Esophagus squamous epithelium (tissue), 5 donors: ENCODE measurements at regions not wholly inside any gene's neighbourhood (a gene's known extent, or its start where the extent isn't known, plus 50 kb on each side); places are given as distances from the start of the nearest gene placed in this dataset.

Experiments
- DNase-seq: peaks from one replicate; lab custom pipeline; 2025; lab: John Stamatoyannopoulos, UW
- H3K27ac ChIP-seq, 4 donors: fragments of 200-600 bp; sonication (generic); one replicate each; pipeline ENCODE4 v1.5.1; 2016 to 2019; ENCODE audit warnings: mild to moderate bottlenecking in 1 of 4
- H3K27me3 ChIP-seq, 4 donors: fragments of 200-600 bp; sonication (generic); 1 replicate in 3 of 4; 2 replicates in 1 of 4; pipeline versions ENCODE4 v1.5.1 to v1.6.0; 2017 to 2021; ENCODE audit warnings: antibody characterized with exemption in 1 of 4
- H3K36me3 ChIP-seq, 3 donors: fragments of 200-600 bp; sonication (generic); one replicate each; pipeline ENCODE4 v1.5.1; 2016 to 2019
- H3K4me1 ChIP-seq, 3 donors: fragments of 200-600 bp; sonication (generic); one replicate each; pipeline ENCODE4 v1.5.1; 2017 to 2019
- H3K4me3 ChIP-seq, 4 donors: fragments of 200-600 bp; sonication (generic); 1 replicate in 3 of 4; 2 replicates in 1 of 4; pipeline ENCODE4 v1.5.1; 2016 to 2019; ENCODE audit warnings: mild to moderate bottlenecking in 2 of 4, moderate library complexity in 1 of 4
- H3K9me3 ChIP-seq, 3 donors: fragments of 200-600 bp; sonication (generic); one replicate each; pipeline ENCODE4 v1.5.1; 2016 to 2019
- POLR2A ChIP-seq, 4 donors: fragments of 450-650 bp; IDR thresholded peaks; one replicate each; pipeline ENCODE4 v1.6.1; 2017; ENCODE audit warnings: antibody characterized with exemption in 4 of 4, mild to moderate bottlenecking in 4 of 4, moderate library complexity in 3 of 4
- WGBS, 2 donors: methylation state at CpG; one replicate each; pipeline ENCODE4 v1.1.5; 2018; 5-methylcytosine and 5-hydroxymethylcytosine counted together
- intact Hi-C: fragments of 100-400 bp; cut with DNase I; formaldehyde crosslinking; loops from one replicate; pipeline ENCODE4 v1.15.0; 2022
- TF ChIP-seq, protein P1 (sequence below), 6 experiments: fragments of 450-650 bp in 4 of 6; fragments of 200-600 bp in 2 of 6; sonication (generic) in 2 of 6; IDR thresholded peaks; one replicate each; pipeline ENCODE4 v1.5.1; 2016 to 2019; ENCODE audit warnings: antibody characterized with exemption in 6 of 6, mild to moderate bottlenecking in 4 of 6, moderate library complexity in 4 of 6
- donor health status: DM: yes; HTN: yes; CAD: no.

DNA sequence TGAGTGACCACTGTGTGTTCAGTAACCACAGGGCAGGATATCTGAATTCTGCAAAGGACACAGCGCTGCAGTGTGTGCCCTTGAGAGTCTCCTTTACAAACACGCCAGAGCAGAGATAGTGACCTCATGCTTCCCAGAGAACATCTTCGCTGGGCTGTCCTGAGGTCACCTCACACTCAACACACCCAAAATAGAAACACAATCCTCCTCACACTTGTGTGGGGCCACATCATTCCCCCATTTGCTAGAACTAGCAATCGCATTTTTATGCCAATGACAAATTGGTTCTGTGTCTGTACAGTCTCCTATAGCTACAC is 140.1 kb upstream of the NRIP1 start:
- H3K4me3 ChIP-seq: no peak overlapping the region

GRCh38 chr21:15206514-15206913 is 141.7 kb upstream of the NRIP1 start:
- no peak for TF ChIP-seq POLR2A (IDR thresholded peaks at IDR 0.05)
- TF ChIP-seq, protein P1, sequence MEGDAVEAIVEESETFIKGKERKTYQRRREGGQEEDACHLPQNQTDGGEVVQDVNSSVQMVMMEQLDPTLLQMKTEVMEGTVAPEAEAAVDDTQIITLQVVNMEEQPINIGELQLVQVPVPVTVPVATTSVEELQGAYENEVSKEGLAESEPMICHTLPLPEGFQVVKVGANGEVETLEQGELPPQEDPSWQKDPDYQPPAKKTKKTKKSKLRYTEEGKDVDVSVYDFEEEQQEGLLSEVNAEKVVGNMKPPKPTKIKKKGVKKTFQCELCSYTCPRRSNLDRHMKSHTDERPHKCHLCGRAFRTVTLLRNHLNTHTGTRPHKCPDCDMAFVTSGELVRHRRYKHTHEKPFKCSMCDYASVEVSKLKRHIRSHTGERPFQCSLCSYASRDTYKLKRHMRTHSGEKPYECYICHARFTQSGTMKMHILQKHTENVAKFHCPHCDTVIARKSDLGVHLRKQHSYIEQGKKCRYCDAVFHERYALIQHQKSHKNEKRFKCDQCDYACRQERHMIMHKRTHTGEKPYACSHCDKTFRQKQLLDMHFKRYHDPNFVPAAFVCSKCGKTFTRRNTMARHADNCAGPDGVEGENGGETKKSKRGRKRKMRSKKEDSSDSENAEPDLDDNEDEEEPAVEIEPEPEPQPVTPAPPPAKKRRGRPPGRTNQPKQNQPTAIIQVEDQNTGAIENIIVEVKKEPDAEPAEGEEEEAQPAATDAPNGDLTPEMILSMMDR (IDR thresholded peaks at IDR 0.05): no peak
- WGBS, 2 donors: 56 to 61% methylated on average over 5 of the region's 5 CpGs
- no peaks in the 10 kb centered on the region for H3K9me3 ChIP-seq
- H3K27me3 ChIP-seq: no peaks in the 10 kb centered on the region
- no peak overlapping the region for H3K27ac ChIP-seq
- no peak for DNase-seq
- no peak overlapping the region for H3K4me3 ChIP-seq
- intact Hi-C loops: no loop called here
- peaks cover 8 to 24% (median 9%) of the 10 kb centered on the region in 3 donors for H3K4me1 ChIP-seq
- no peaks in the 10 kb centered on the region for H3K36me3 ChIP-seq

More for the DNA sequence above, 140.1 kb upstream of the NRIP1 start:
- Histone ChIP-seq H3K27me3 (no peaks in the 10 kb centered on the region), H3K27ac (no peak overlapping the region), H3K36me3 (no peaks in the 10 kb centered on the region), H3K9me3 (no peaks in the 10 kb centered on the region), H3K4me1 (peaks cover 4 to 13% (median 6%) of the 10 kb centered on the region in 3 donors)
- TF ChIP-seq POLR2A (IDR thresholded peaks at IDR 0.05): no peak
- TF ChIP-seq, protein P1 (IDR thresholded peaks at IDR 0.05): no peak
- intact Hi-C loops: no loop called here
- WGBS, 2 donors: 94 to 96% methylated on average over 3 to 4 of the region's 4 CpGs
- DNase-seq: no peak

DNA sequence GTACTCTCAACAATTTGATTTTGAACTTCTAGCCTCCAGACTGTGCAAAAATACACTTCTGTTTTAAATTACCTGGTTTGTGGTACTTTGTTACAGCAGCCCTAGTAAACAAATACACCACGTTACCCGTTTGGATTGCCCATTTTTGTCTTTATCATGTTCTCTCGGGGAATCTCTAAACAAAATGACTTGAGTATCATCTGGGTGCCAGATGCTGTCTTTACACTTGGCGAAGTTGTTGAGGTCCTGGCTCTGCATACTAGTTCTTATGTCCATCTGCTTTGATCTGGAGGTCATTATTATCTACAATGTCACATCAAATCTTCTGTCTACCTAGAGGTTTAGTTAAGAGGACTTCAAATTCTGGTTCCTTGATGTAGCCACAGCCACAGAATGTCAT is 142.4 kb upstream of the NRIP1 start:
- no peaks in the 10 kb centered on the region for H3K9me3 ChIP-seq
- H3K27me3 ChIP-seq: no peaks in the 10 kb centered on the region
- H3K27ac ChIP-seq: no peak overlapping the region
- DNase-seq: no peak
- 63 to 78% methylated on average over 4 of the region's 4 CpGs for WGBS, 2 donors
- no peaks in the 10 kb centered on the region for H3K36me3 ChIP-seq
- H3K4me1 ChIP-seq: peaks cover 8 to 29% (median 9%) of the 10 kb centered on the region in 3 donors
- no peak for TF ChIP-seq POLR2A (IDR thresholded peaks at IDR 0.05)
- TF ChIP-seq, protein P1 (IDR thresholded peaks at IDR 0.05): no peak
- intact Hi-C loops: no loop called here
- H3K4me3 ChIP-seq: no peak overlapping the region

- peaks cover 8 to 29% (median 9%) of the 10 kb centered on the region in 3 donors for H3K4me1 ChIP-seq
- intact Hi-C loops: no loop called here
- TF ChIP-seq POLR2A (IDR thresholded peaks at IDR 0.05): no peak
- TF ChIP-seq, protein P1 (IDR thresholded peaks at IDR 0.05): no peak
- H3K27me3 ChIP-seq: no peaks in the 10 kb centered on the region
- no peak overlapping the region for H3K4me3 ChIP-seq
- WGBS, 2 donors: 84 to 90% methylated on average over 12 to 13 of the region's 13 CpGs
- no peak overlapping the region for H3K27ac ChIP-seq
- no peak for DNase-seq
- no peaks in the 10 kb centered on the region for H3K9me3 ChIP-seq
- no peaks in the 10 kb centered on the region for H3K36me3 ChIP-seq
Observed at GRCh38 chr21:15207635-15208370, 143.0 kb upstream of the NRIP1 start.

DNA sequence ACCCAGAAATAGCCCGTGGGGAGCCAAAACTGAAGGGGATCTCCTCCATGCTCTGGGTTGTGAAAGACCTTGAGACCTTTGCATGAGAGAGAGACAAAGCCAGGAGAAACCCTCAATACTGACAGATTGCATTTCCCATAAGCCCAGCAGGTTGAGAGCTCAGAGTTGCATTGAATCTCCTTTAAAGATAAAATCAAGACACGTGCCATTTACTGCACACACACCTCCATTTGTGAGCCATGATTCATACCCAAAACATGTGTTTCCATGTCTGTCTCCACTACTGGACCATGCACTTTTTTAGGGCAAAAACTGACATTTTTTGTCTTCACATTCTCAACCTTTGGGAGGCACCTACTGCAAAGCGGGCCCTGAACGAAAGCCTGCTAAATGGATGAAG is 144.0 kb upstream of the NRIP1 start:
- no peak overlapping the region for H3K4me3 ChIP-seq
- H3K27ac ChIP-seq: peak overlapping the region in 1 of 4 donors; percentile 60
- H3K4me1 ChIP-seq: peaks cover 8 to 29% (median 9%) of the 10 kb centered on the region in 3 donors
- no peak for DNase-seq
- H3K27me3 ChIP-seq: no peaks in the 10 kb centered on the region
- no peaks in the 10 kb centered on the region for H3K36me3 ChIP-seq
- intact Hi-C loops: no loop called here
- H3K9me3 ChIP-seq: no peaks in the 10 kb centered on the region
- TF ChIP-seq, protein P1 (IDR thresholded peaks at IDR 0.05): no peak
- no peak for TF ChIP-seq POLR2A (IDR thresholded peaks at IDR 0.05)
- WGBS, 2 donors: 69 to 89% methylated on average over 4 of the region's 4 CpGs
